Nephron progenitor cell (in vitro differentiated cells): ENCODE measurements at regions not wholly inside any gene's neighbourhood (a gene's known extent, or its start where the extent isn't known, plus 50 kb on each side); places are given as distances from the start of the nearest gene placed in this dataset.

Experiments
- DNase-seq: peaks from one replicate; pipeline ENCODE4 v3.0.0; 2021
- H3K27ac Mint-ChIP-seq: 2 replicates; pipeline ENCODE4 v1.8.0; 2021; ENCODE audit warnings: mild to moderate bottlenecking, moderate library complexity, mixed read lengths
- H3K27me3 Mint-ChIP-seq: 2 replicates; pipeline ENCODE4 v1.8.0; 2021; ENCODE audit warnings: mild to moderate bottlenecking, low read depth, mixed read lengths; ENCODE audit not compliant: poor library complexity
- H3K36me3 Mint-ChIP-seq: 2 replicates; pipeline ENCODE4 v1.8.0; 2021; ENCODE audit warnings: low read depth, mixed read lengths
- H3K4me1 Mint-ChIP-seq: 2 replicates; pipeline ENCODE4 v1.8.0; 2021; ENCODE audit warnings: mixed read lengths
- H3K4me3 Mint-ChIP-seq: 2 replicates; pipeline ENCODE4 v1.8.0; 2021; ENCODE audit warnings: mild to moderate bottlenecking, moderate library complexity, mixed read lengths
- H3K9me3 Mint-ChIP-seq: 2 replicates; pipeline ENCODE4 v1.8.0; 2021; ENCODE audit warnings: mild to moderate bottlenecking, moderate library complexity, mixed read lengths
- CTCF ChIP-seq: fragments of 200-600 bp; sonication (generic); IDR thresholded peaks from 2 replicates; pipeline ENCODE4 v1.5.0; 2021; ENCODE audit warnings: antibody characterized with exemption

DNA sequence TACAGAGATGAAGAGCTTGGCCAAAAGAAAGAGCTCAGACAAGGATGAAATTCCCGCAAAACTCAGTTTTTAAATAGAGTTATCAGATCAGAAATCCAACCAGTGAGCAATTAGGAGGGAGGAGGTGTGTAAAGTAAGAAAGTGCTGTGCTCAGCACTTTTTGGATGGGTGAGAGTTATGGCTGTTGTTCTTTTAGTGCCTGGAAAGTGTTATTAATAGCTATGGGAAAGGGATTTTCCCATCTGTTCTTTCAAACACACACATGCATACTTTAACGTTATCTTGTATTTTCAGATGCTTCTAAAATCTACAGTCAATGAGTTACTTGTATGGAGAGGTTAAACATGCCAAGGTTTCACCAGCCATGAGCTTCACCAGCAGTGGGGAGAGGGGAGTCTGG, 107.3 kb upstream of the TMEM72 start:
- peaks cover 28% of the 10 kb centered on the region for H3K4me1 Mint-ChIP-seq

GRCh38 chr10:44804661-44805060, 106.5 kb upstream of the TMEM72 start:
- Mint-ChIP-seq H3K27ac (no peak overlapping the region), H3K4me1 (peaks cover 28% of the 10 kb centered on the region)
- TF ChIP-seq CTCF: no peak

More for the DNA sequence above, 107.3 kb upstream of the TMEM72 start:
- Mint-ChIP-seq H3K27ac (no peak overlapping the region), H3K4me3 (no peak overlapping the region), H3K9me3 (no peaks in the 10 kb centered on the region), H3K27me3 (peaks cover 9% of the 10 kb centered on the region), H3K36me3 (no peaks in the 10 kb centered on the region)
- no peak for DNase-seq
- no peak for TF ChIP-seq CTCF

GRCh38 chr10:44805466-44806210, 105.5 kb upstream of the TMEM72 start:
- Mint-ChIP-seq H3K4me1 (peaks cover 36% of the 10 kb centered on the region), H3K27ac (peak overlapping the region; percentile 13), H3K4me3 (no peak overlapping the region), H3K9me3 (no peaks in the 10 kb centered on the region), H3K36me3 (no peaks in the 10 kb centered on the region), H3K27me3 (peaks cover 13% of the 10 kb centered on the region)
- no peak for DNase-seq
- no peak for TF ChIP-seq CTCF

More at GRCh38 chr10:44804661-44805060, 106.5 kb upstream of the TMEM72 start:
- peaks cover 9% of the 10 kb centered on the region for H3K27me3 Mint-ChIP-seq
- no peaks in the 10 kb centered on the region for H3K9me3 Mint-ChIP-seq
- H3K36me3 Mint-ChIP-seq: no peaks in the 10 kb centered on the region
- no peak overlapping the region for H3K4me3 Mint-ChIP-seq
- no peak for DNase-seq

DNA sequence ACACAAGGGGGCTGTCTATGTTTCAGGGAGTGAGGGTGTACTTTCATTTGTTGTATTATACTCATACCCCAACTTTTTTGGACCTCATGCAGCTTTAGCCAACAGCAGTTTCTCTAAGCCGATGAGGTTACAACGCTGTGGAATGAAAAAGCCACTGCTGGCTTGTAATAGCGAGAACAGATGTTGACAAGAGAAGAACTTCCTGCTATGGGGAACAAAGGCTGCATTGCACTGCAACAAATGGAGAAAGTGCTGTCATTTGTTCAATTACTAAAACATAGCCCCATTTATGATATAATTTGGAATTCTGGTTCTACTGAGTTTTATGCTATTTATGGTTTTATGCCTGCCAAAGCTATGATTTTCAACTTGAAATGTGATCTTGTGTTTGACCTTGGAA, 104.2 kb upstream of the TMEM72 start:
- DNase-seq: no peak
- Mint-ChIP-seq H3K27me3 (peaks cover 13% of the 10 kb centered on the region), H3K4me1 (peaks cover 37% of the 10 kb centered on the region), H3K36me3 (no peaks in the 10 kb centered on the region), H3K4me3 (no peak overlapping the region), H3K27ac (no peak overlapping the region), H3K9me3 (no peaks in the 10 kb centered on the region)
- no peak for TF ChIP-seq CTCF

- H3K27ac Mint-ChIP-seq: no peak overlapping the region
- DNase-seq: no peak
- no peak for TF ChIP-seq CTCF
- H3K4me3 Mint-ChIP-seq: no peak overlapping the region
- no peaks in the 10 kb centered on the region for H3K36me3 Mint-ChIP-seq
- peaks cover 11% of the 10 kb centered on the region for H3K27me3 Mint-ChIP-seq
- H3K4me1 Mint-ChIP-seq: peaks cover 37% of the 10 kb centered on the region
- H3K9me3 Mint-ChIP-seq: no peaks in the 10 kb centered on the region
These were observed 103.7 kb upstream of the TMEM72 start for GRCh38 chr10:44807451-44807850.

GRCh38 chr10:44809647-44810046, 101.5 kb upstream of the TMEM72 start:
- no peak for DNase-seq
- no peak for TF ChIP-seq CTCF
- H3K4me1 Mint-ChIP-seq: peaks cover 24% of the 10 kb centered on the region
- no peaks in the 10 kb centered on the region for H3K36me3 Mint-ChIP-seq
- H3K27ac Mint-ChIP-seq: no peak overlapping the region
- H3K9me3 Mint-ChIP-seq: no peaks in the 10 kb centered on the region
- no peak overlapping the region for H3K4me3 Mint-ChIP-seq
- peaks cover 10% of the 10 kb centered on the region for H3K27me3 Mint-ChIP-seq
